ENCODE measurements at regions not wholly inside any gene's neighbourhood (a gene's known extent, or its start where the extent isn't known, plus 50 kb on each side); places are given as distances from the start of the nearest gene placed in this dataset.

- Histone ChIP-seq H3K4me1 (ENCODE audit: control insufficient read depth in 1 of 2, insufficient read depth in 2 of 2, low read length in 2 of 2) (peaks cover 12 to 20% of the 10 kb centered on the region in 2 donors), H3K36me3 (ENCODE audit: control insufficient read depth in 1 of 2, insufficient read depth in 2 of 2, low read length in 1 of 2) (peaks cover 0 to 2% of the 10 kb centered on the region in 2 donors), H3K27ac (ENCODE audit: low read depth in 1 of 2, low read length in 2 of 2) (peak overlapping the region in 1 of 2 donors; percentile 83), H3K27me3 (ENCODE audit: control insufficient read depth in 1 of 2, insufficient read depth in 2 of 2, low read length in 1 of 2) (no peaks in the 10 kb centered on the region), H3K4me3 (ENCODE audit: low read length in 2 of 2) (no peak overlapping the region), H3K9me3 (ENCODE audit: control insufficient read depth, low read length) (no peaks in the 10 kb centered on the region)
- ATAC-seq (ENCODE audit: low FRiP score) (no peak), DNase-seq (no peak)
- WGBS, 2 donors, result 35 to 41% methylated on average over 1 of the region's 1 CpG
- intact Hi-C loops (cut with DNase I), result loop anchor here (5.0 to 10.0 kb wide), 2 partner anchors 122 to 1974 kb away; no protein-coding TSS in a partner anchor
Measured at GRCh38 chr21:28758883-28759242, 233.8 kb downstream of the LTN1 start.

GRCh38 chr21:28758042-28758882 is 234.4 kb downstream of the LTN1 start:
- H3K36me3 ChIP-seq (ENCODE audit: control insufficient read depth in 1 of 2, insufficient read depth in 2 of 2, low read length in 1 of 2), result peaks cover 0 to 2% of the 10 kb centered on the region in 2 donors
- no peaks in the 10 kb centered on the region for H3K27me3 ChIP-seq (ENCODE audit: control insufficient read depth in 1 of 2, insufficient read depth in 2 of 2, low read length in 1 of 2)
- DNase-seq (no peak), ATAC-seq (ENCODE audit: low FRiP score) (no peak)
- H3K27ac ChIP-seq (ENCODE audit: low read depth in 1 of 2, low read length in 2 of 2), result peak overlapping the region; percentile 36 to 83
- WGBS, 2 donors, result 28 to 29% methylated on average over 7 of the region's 7 CpGs
- intact Hi-C loops (cut with DNase I), result loop anchor here (5.0 to 10.0 kb wide), 2 partner anchors 121 to 1973 kb away; no protein-coding TSS in a partner anchor
- peaks cover 12 to 20% of the 10 kb centered on the region in 2 donors for H3K4me1 ChIP-seq (ENCODE audit: control insufficient read depth in 1 of 2, insufficient read depth in 2 of 2, low read length in 2 of 2)
- H3K9me3 ChIP-seq (ENCODE audit: control insufficient read depth, low read length), result no peaks in the 10 kb centered on the region
- H3K4me3 ChIP-seq (ENCODE audit: low read length in 2 of 2), result no peak overlapping the region

GRCh38 chr21:28754862-28755261 is 237.8 kb downstream of the LTN1 start:
- H3K4me1 ChIP-seq (ENCODE audit: control insufficient read depth in 1 of 2, insufficient read depth in 2 of 2, low read length in 2 of 2), result peaks cover 10 to 12% of the 10 kb centered on the region in 2 donors
- peaks cover 0 to 5% of the 10 kb centered on the region in 2 donors for H3K36me3 ChIP-seq (ENCODE audit: control insufficient read depth in 1 of 2, insufficient read depth in 2 of 2, low read length in 1 of 2)
- peak; percentile 37 for ATAC-seq (ENCODE audit: low FRiP score)
- peak overlapping the region; percentile 90 to 100 for H3K27ac ChIP-seq (ENCODE audit: low read depth in 1 of 2, low read length in 2 of 2)
- H3K9me3 ChIP-seq (ENCODE audit: control insufficient read depth, low read length), result no peaks in the 10 kb centered on the region
- WGBS, 2 donors, result 16 to 29% methylated on average over 3 of the region's 3 CpGs
- no peak overlapping the region for H3K4me3 ChIP-seq (ENCODE audit: low read length in 2 of 2)
- intact Hi-C loops (cut with DNase I), result loop anchor here (5.0 to 10.0 kb wide), 4 partner anchors 52 to 1970 kb away; partner anchors contain the start of gene ADAMTS1 (in 1 of the 2)
- no peak for DNase-seq
- no peaks in the 10 kb centered on the region for H3K27me3 ChIP-seq (ENCODE audit: control insufficient read depth in 1 of 2, insufficient read depth in 2 of 2, low read length in 1 of 2)

- WGBS, 2 donors, result 3 to 7% methylated on average over 9 of the region's 9 CpGs
- H3K36me3 ChIP-seq (ENCODE audit: control insufficient read depth in 1 of 2, insufficient read depth in 2 of 2, low read length in 1 of 2), result peaks cover 0 to 8% of the 10 kb centered on the region in 2 donors
- H3K4me1 ChIP-seq (ENCODE audit: control insufficient read depth in 1 of 2, insufficient read depth in 2 of 2, low read length in 2 of 2), result peaks cover 10 to 12% of the 10 kb centered on the region in 2 donors
- ATAC-seq (ENCODE audit: low FRiP score) (peak; percentile 81), DNase-seq (peak; percentile 65 to 68)
- no peaks in the 10 kb centered on the region for H3K9me3 ChIP-seq (ENCODE audit: control insufficient read depth, low read length)
- no peak overlapping the region for H3K4me3 ChIP-seq (ENCODE audit: low read length in 2 of 2)
- H3K27ac ChIP-seq (ENCODE audit: low read depth in 1 of 2, low read length in 2 of 2), result peak overlapping the region in 1 of 2 donors; percentile 95
- intact Hi-C loops (cut with DNase I), result loop anchor here (5.0 to 10.0 kb wide), 3 partner anchors 53 to 1969 kb away; partner anchors contain the start of gene ADAMTS1 (in 1 of the 2)
- H3K27me3 ChIP-seq (ENCODE audit: control insufficient read depth in 1 of 2, insufficient read depth in 2 of 2, low read length in 1 of 2), result no peaks in the 10 kb centered on the region
Measured at GRCh38 chr21:28754127-28754611, 238.5 kb downstream of the LTN1 start.

- 85 to 86% methylated on average over 2 of the region's 2 CpGs for WGBS, 2 donors
- Histone ChIP-seq H3K4me3 (ENCODE audit: low read length in 2 of 2) (no peak overlapping the region), H3K36me3 (ENCODE audit: control insufficient read depth in 1 of 2, insufficient read depth in 2 of 2, low read length in 1 of 2) (peaks cover 2 to 5% of the 10 kb centered on the region in 2 donors), H3K27me3 (ENCODE audit: control insufficient read depth in 1 of 2, insufficient read depth in 2 of 2, low read length in 1 of 2) (no peaks in the 10 kb centered on the region), H3K27ac (ENCODE audit: low read depth in 1 of 2, low read length in 2 of 2) (no peak overlapping the region), H3K4me1 (ENCODE audit: control insufficient read depth in 1 of 2, insufficient read depth in 2 of 2, low read length in 2 of 2) (peaks cover 9 to 12% of the 10 kb centered on the region in 2 donors), H3K9me3 (ENCODE audit: control insufficient read depth, low read length) (no peaks in the 10 kb centered on the region)
- DNase-seq (no peak), ATAC-seq (ENCODE audit: low FRiP score) (no peak)
- intact Hi-C loops (cut with DNase I), result loop anchor here (5.0 to 10.0 kb wide), 3 partner anchors 55 to 1967 kb away; partner anchors contain the start of gene ADAMTS1 (in 1 of the 2)
Measured at GRCh38 chr21:28752131-28752530, 240.5 kb downstream of the LTN1 start.

- WGBS, 2 donors, result 67 to 77% methylated on average over 3 of the region's 3 CpGs
- ATAC-seq (ENCODE audit: low FRiP score), result no peak
- intact Hi-C loops (cut with DNase I), result loop anchor here (5.0 to 10.0 kb wide), 3 partner anchors 56 to 1966 kb away; partner anchors contain the start of gene ADAMTS1 (in 1 of the 2)
- Histone ChIP-seq H3K36me3 (ENCODE audit: control insufficient read depth in 1 of 2, insufficient read depth in 2 of 2, low read length in 1 of 2) (peaks cover 2 to 5% of the 10 kb centered on the region in 2 donors), H3K9me3 (ENCODE audit: control insufficient read depth, low read length) (no peaks in the 10 kb centered on the region), H3K4me1 (ENCODE audit: control insufficient read depth in 1 of 2, insufficient read depth in 2 of 2, low read length in 2 of 2) (peaks cover 9 to 12% of the 10 kb centered on the region in 2 donors), H3K27me3 (ENCODE audit: control insufficient read depth in 1 of 2, insufficient read depth in 2 of 2, low read length in 1 of 2) (no peaks in the 10 kb centered on the region), H3K27ac (ENCODE audit: low read depth in 1 of 2, low read length in 2 of 2) (no peak overlapping the region), H3K4me3 (ENCODE audit: low read length in 2 of 2) (no peak overlapping the region)
- DNase-seq, result no peak
Measured at GRCh38 chr21:28751176-28751575, 241.5 kb downstream of the LTN1 start.

GRCh38 chr21:28750565-28750964 is 242.1 kb downstream of the LTN1 start:
- ATAC-seq (ENCODE audit: low FRiP score) (no peak), DNase-seq (no peak)
- intact Hi-C loops (cut with DNase I), result loop anchor here (5.0 to 10.0 kb wide), 3 partner anchors 57 to 1966 kb away; partner anchors contain the start of gene ADAMTS1 (in 1 of the 2)
- H3K27ac ChIP-seq (ENCODE audit: low read depth in 1 of 2, low read length in 2 of 2), result no peak overlapping the region
- 97 to 98% methylated on average over 5 of the region's 5 CpGs for WGBS, 2 donors
- H3K36me3 ChIP-seq (ENCODE audit: control insufficient read depth in 1 of 2, insufficient read depth in 2 of 2, low read length in 1 of 2), result peaks cover 2 to 5% of the 10 kb centered on the region in 2 donors
- H3K4me1 ChIP-seq (ENCODE audit: control insufficient read depth in 1 of 2, insufficient read depth in 2 of 2, low read length in 2 of 2), result peaks cover 6 to 7% of the 10 kb centered on the region in 2 donors
- H3K4me3 ChIP-seq (ENCODE audit: low read length in 2 of 2), result no peak overlapping the region
- H3K9me3 ChIP-seq (ENCODE audit: control insufficient read depth, low read length), result no peaks in the 10 kb centered on the region
- no peaks in the 10 kb centered on the region for H3K27me3 ChIP-seq (ENCODE audit: control insufficient read depth in 1 of 2, insufficient read depth in 2 of 2, low read length in 1 of 2)

- H3K4me3 ChIP-seq (ENCODE audit: low read length in 2 of 2), result no peak overlapping the region
- 62 to 77% methylated on average over 3 of the region's 3 CpGs for WGBS, 2 donors
- DNase-seq (no peak), ATAC-seq (ENCODE audit: low FRiP score) (no peak)
- H3K27ac ChIP-seq (ENCODE audit: low read depth in 1 of 2, low read length in 2 of 2), result no peak overlapping the region
- H3K27me3 ChIP-seq (ENCODE audit: control insufficient read depth in 1 of 2, insufficient read depth in 2 of 2, low read length in 1 of 2), result no peaks in the 10 kb centered on the region
- intact Hi-C loops (cut with DNase I), result loop anchor here (5.0 to 10.0 kb wide), 4 partner anchors 193 to 685 kb away; no protein-coding TSS in a partner anchor
- H3K36me3 ChIP-seq (ENCODE audit: control insufficient read depth in 1 of 2, insufficient read depth in 2 of 2, low read length in 1 of 2), result peaks cover 2 to 5% of the 10 kb centered on the region in 2 donors
- no peaks in the 10 kb centered on the region for H3K4me1 ChIP-seq (ENCODE audit: control insufficient read depth in 1 of 2, insufficient read depth in 2 of 2, low read length in 2 of 2)
- H3K9me3 ChIP-seq (ENCODE audit: control insufficient read depth, low read length), result no peaks in the 10 kb centered on the region
Measured at GRCh38 chr21:28749536-28749935, 243.1 kb downstream of the LTN1 start.
